Heart left ventricle (tissue), 16 donors: ENCODE measurements at regions not wholly inside any gene's neighbourhood (a gene's known extent, or its start where the extent isn't known, plus 50 kb on each side); places are given as distances from the start of the nearest gene placed in this dataset.
"Not testable (repeated sequence)": the region's sequence is repeated elsewhere in the genome, so short reads cannot be mapped to it uniquely, and the experiment has no call there.

ENCODE experiments used
- ATAC-seq, 4 donors: fragments of 200-7000 bp; cut with Tn5 transposase; one replicate each; pipeline ENCODE4 v1.9.1; 2020 to 2022; ENCODE audit warnings: moderate library complexity in 4 of 4, mild to moderate bottlenecking in 3 of 4, moderate number of reproducible peaks in 1 of 4
- DNase-seq, 5 donors: peaks; one replicate each; pipeline ENCODE4 v3.0.0-alpha.2; 2020
- H3K27ac ChIP-seq, 12 donors: fragments of 200-600 bp; sonication (generic) in 4 of 12; one replicate each; pipeline versions ENCODE4 v1.5.0 to v1.8.0; 2016 to 2022; ENCODE audit warnings: mild to moderate bottlenecking in 2 of 12
- H3K27me3 ChIP-seq, 9 donors: fragments of 200-600 bp; sonication (generic) in 2 of 9; one replicate each; pipeline versions ENCODE4 v1.5.1 to v1.8.0; 2016 to 2022; ENCODE audit warnings: mild to moderate bottlenecking in 3 of 9
- H3K36me3 ChIP-seq, 9 donors: fragments of 200-600 bp; sonication (generic) in 2 of 9; one replicate each; pipeline versions ENCODE4 v1.5.0 to v1.8.0; 2018 to 2022; ENCODE audit warnings: mild to moderate bottlenecking in 2 of 9
- H3K4me1 ChIP-seq, 12 donors: fragments of 200-600 bp; sonication (generic) in 4 of 12; one replicate each; pipeline versions ENCODE4 v1.5.0 to v1.8.0; 2016 to 2022; ENCODE audit warnings: mild to moderate bottlenecking in 3 of 12
- H3K4me3 ChIP-seq, 12 donors: fragments of 200-600 bp; sonication (generic) in 4 of 12; one replicate each; pipeline versions ENCODE4 v1.5.0 to v1.8.0; 2017 to 2022; ENCODE audit warnings: mild to moderate bottlenecking in 9 of 12, moderate library complexity in 4 of 12
- H3K9me3 ChIP-seq, 12 donors: fragments of 200-600 bp; sonication (generic) in 4 of 12; one replicate each; pipeline versions ENCODE4 v1.5.0 to v1.8.0; 2016 to 2022; ENCODE audit warnings: mild to moderate bottlenecking in 1 of 12
- POLR2A ChIP-seq, 2 donors: fragments of 450-650 bp; IDR thresholded peaks; one replicate each; pipeline ENCODE4 v1.6.1; 2017; ENCODE audit warnings: antibody characterized with exemption in 2 of 2, mild to moderate bottlenecking in 2 of 2, moderate library complexity in 2 of 2
- WGBS, 4 donors: extraction: QIAGEN DNeasy Blood & Tissue Kit in 2 of 4; methylation state at CpG; one replicate each; pipeline versions ENCODE4 v1.1.5 to v1.1.7; 2013 to 2018; 5-methylcytosine and 5-hydroxymethylcytosine counted together
- intact Hi-C, 10 donors: fragments of 100-400 bp; cut with DNase I; formaldehyde crosslinking; loops; one replicate each; pipeline versions ENCODE4 v1.11.1 to v1.14.2; 2022
- TF ChIP-seq, protein P1 (sequence below), 12 donors: fragments of 200-600 bp; sonication (generic) in 4 of 12; IDR thresholded peaks; one replicate each; pipeline versions ENCODE4 v1.5.0 to v1.8.0; 2018 to 2022; ENCODE audit warnings: antibody characterized with exemption in 12 of 12, mild to moderate bottlenecking in 5 of 12
- donor health status: ischemic (EF 13 %, LVEDD 7.1; RV severe dilation, severe dysfunction).
- donor health status: healthy with polysubstance abuse.
- donor health status: DM: no; HTN: yes; CAD: no.
- donor health status: DM: no; HTN: no; CAD: no.
- donor health status: ischemic (EF 25% LVEDD 6.9; RV normal size, moderate dysfunction).
- donor health status: ischemic (EF 25% LVEDD 5.7; RV mildly dilated, moderate dysfunction).
- donor health status: healthy.
- donor health status: DM: yes; HTN: yes; CAD: no.
- donor health status: ischemic (EF 35%, LVEDD 5.7; RV mildly dilated, moderate dysfunction).
- donor health status: nonischemic (EF 11% LVEDD 7.7; RV severe dilation, severe dysfunction).
- donor health status: DM: yes; HTN: yes; CAD: no.
- donor health status: PGD.
- donor health status: ischemic (EF 29% LVEDD 5.4; RV normal size, mild dysfunction).
- donor health status: nonischemic (EF 23%, LVEDD 6.1; RV moderate dilation, normal function).

DNA sequence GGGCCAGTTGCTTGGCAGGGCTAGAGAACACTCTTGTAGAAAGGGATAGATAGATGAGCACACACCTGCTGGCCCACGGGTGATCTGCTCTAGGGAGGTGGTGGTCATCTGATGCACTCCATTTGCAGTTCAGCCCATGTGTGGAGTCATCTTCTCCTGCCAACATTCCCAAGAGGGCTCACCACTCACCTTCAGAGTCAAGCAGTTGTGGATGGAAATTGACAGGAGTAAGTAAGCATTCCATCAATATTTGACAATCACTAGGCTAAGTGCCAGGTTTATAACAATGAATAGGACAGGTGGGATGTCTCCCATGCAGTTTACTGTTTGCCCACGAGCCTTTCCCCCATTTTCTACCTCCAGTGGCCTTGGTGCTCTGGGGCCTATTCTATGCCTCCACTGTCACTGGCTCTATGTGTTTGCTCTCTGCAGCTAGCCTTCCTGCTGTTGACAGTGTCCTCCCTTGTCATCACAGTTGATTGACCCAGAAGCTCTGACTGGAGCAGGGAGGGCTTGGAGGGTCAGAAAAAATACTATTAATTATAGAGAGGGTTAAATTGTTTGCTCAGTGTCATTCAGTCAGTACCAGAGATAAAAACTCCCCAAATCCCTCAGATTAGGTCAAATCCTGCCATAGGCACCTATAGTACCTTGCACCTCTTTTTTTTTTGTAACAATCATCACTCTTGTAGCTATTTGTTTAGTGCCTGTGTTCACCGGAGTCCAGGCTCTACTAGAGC lies 134.6 kb upstream of the PZP start:
- no peak for DNase-seq
- Histone ChIP-seq H3K4me3 (no peak overlapping the region), H3K4me1 (no peaks in the 10 kb centered on the region), H3K9me3 (no peaks in the 10 kb centered on the region), H3K27ac (no peak overlapping the region), H3K36me3 (no peaks in the 10 kb centered on the region), H3K27me3 (no peaks in the 10 kb centered on the region)
- no peak for ATAC-seq
- no peak for TF ChIP-seq POLR2A (IDR thresholded peaks at IDR 0.05)
- TF ChIP-seq, protein P1, sequence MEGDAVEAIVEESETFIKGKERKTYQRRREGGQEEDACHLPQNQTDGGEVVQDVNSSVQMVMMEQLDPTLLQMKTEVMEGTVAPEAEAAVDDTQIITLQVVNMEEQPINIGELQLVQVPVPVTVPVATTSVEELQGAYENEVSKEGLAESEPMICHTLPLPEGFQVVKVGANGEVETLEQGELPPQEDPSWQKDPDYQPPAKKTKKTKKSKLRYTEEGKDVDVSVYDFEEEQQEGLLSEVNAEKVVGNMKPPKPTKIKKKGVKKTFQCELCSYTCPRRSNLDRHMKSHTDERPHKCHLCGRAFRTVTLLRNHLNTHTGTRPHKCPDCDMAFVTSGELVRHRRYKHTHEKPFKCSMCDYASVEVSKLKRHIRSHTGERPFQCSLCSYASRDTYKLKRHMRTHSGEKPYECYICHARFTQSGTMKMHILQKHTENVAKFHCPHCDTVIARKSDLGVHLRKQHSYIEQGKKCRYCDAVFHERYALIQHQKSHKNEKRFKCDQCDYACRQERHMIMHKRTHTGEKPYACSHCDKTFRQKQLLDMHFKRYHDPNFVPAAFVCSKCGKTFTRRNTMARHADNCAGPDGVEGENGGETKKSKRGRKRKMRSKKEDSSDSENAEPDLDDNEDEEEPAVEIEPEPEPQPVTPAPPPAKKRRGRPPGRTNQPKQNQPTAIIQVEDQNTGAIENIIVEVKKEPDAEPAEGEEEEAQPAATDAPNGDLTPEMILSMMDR (IDR thresholded peaks at IDR 0.05): no peak
- intact Hi-C loops: no loop called here
- 87 to 96% (median 93%) methylated on average over 3 of the region's 3 CpGs for WGBS, 4 donors

GRCh38 chr12:9341260-9341585 lies 133.0 kb upstream of the PZP start:
- Histone ChIP-seq H3K36me3 (no peaks in the 10 kb centered on the region), H3K4me1 (no peaks in the 10 kb centered on the region), H3K4me3 (no peak overlapping the region), H3K27ac (no peak overlapping the region), H3K9me3 (peaks cover 0 to 12% (median 1%) of the 10 kb centered on the region in 12 donors), H3K27me3 (no peaks in the 10 kb centered on the region)
- no peak for ATAC-seq
- no peak for TF ChIP-seq POLR2A (IDR thresholded peaks at IDR 0.05)
- TF ChIP-seq, protein P1 (IDR thresholded peaks at IDR 0.05): no peak
- 90 to 95% (median 94%) methylated on average over 2 of the region's 2 CpGs for WGBS, 4 donors
- no peak for DNase-seq
- intact Hi-C loops: no loop called here

- TF ChIP-seq POLR2A (IDR thresholded peaks at IDR 0.05): no peak
- TF ChIP-seq, protein P1 (IDR thresholded peaks at IDR 0.05): no peak
- intact Hi-C loops: no loop called here
- no peak overlapping the region for H3K27ac ChIP-seq
These were observed 132.4 kb upstream of the PZP start for GRCh38 chr12:9340422-9341259.

DNA sequence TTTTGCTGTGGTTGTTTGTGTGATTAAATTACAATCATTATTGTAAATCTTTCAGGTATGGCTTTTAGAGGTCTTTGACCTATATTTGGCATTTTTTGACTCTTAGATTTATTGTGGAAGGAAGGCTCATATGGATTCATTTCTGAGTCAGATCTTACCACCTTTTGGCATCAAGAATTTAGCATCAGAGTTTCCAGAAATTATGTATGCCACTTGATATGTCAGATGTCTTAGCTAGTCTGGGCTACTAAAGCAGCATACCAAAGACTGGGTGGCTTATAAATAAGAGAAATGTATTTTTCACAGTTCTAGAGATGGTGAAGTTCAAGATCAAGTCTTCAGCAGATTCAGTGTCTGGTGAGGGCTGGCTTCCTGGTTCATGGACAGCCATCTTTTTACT lies 129.5 kb upstream of the PZP start:
- no peak for ATAC-seq
- intact Hi-C loops: loop anchor here in 4 of 10 donors (10.0 kb wide), 2 partner anchors 127 to 367 kb away; no protein-coding TSS in a partner anchor
- no peak overlapping the region for H3K27ac ChIP-seq

More at GRCh38 chr12:9340422-9341259, 132.4 kb upstream of the PZP start:
- ATAC-seq (no peak), DNase-seq (no peak)
- Histone ChIP-seq H3K27me3 (no peaks in the 10 kb centered on the region), H3K4me3 (no peak overlapping the region), H3K4me1 (no peaks in the 10 kb centered on the region), H3K36me3 (no peaks in the 10 kb centered on the region), H3K9me3 (peaks cover 0 to 17% (median 1%) of the 10 kb centered on the region in 12 donors)
- 68 to 72% (median 70%) methylated on average over 8 of the region's 8 CpGs for WGBS, 4 donors

GRCh38 chr12:9336375-9337011 lies 128.3 kb upstream of the PZP start:
- not testable (repeated sequence) for H3K4me1 ChIP-seq, H3K27me3 ChIP-seq, H3K27ac ChIP-seq, ATAC-seq, H3K4me3 ChIP-seq, H3K36me3 ChIP-seq, DNase-seq
- 79 to 85% (median 83%) methylated on average over 7 of the region's 7 CpGs for WGBS, 4 donors
- intact Hi-C loops: loop anchor here in 4 of 10 donors (10.0 kb wide), 2 partner anchors 128 to 368 kb away; no protein-coding TSS in a partner anchor
- peaks cover 0 to 20% (median 1%) of the 10 kb centered on the region in 12 donors for H3K9me3 ChIP-seq

More for the DNA sequence above, 129.5 kb upstream of the PZP start:
- no peak for DNase-seq
- Histone ChIP-seq H3K27me3 (no peaks in the 10 kb centered on the region), H3K4me3 (no peak overlapping the region), H3K36me3 (no peaks in the 10 kb centered on the region), H3K4me1 (no peaks in the 10 kb centered on the region), H3K9me3 (peaks cover 0 to 20% (median 1%) of the 10 kb centered on the region in 12 donors)
- TF ChIP-seq POLR2A (IDR thresholded peaks at IDR 0.05): no peak
- TF ChIP-seq, protein P1 (IDR thresholded peaks at IDR 0.05): no peak
